Spleen (tissue), 11 donors: ENCODE measurements at regions not wholly inside any gene's neighbourhood (a gene's known extent, or its start where the extent isn't known, plus 50 kb on each side); places are given as distances from the start of the nearest gene placed in this dataset.

ENCODE experiments used
- DNase-seq: peaks from one replicate; pipeline ENCODE4 v3.0.0-alpha.2; 2020
- H3K27ac ChIP-seq, 8 donors: fragments of 200-600 bp; sonication (generic) in 7 of 8; 1 replicate in 4 of 8; 2 replicates in 4 of 8; pipeline versions ENCODE4 v1.5.0 to v1.8.0; 2016 to 2021; ENCODE audit warnings: inconsistent platforms in 4 of 8, mild to moderate bottlenecking in 4 of 8, moderate library complexity in 1 of 8
- H3K27me3 ChIP-seq, 7 donors: fragments of 200-600 bp; sonication (generic) in 6 of 7; replicated peaks in 1 of 7; 1 replicate in 4 of 7; 2 replicates in 3 of 7; pipeline versions ENCODE4 v1.5.0 to v1.8.0; 2016 to 2021; ENCODE audit warnings: inconsistent platforms in 3 of 7, mild to moderate bottlenecking in 1 of 7
- H3K36me3 ChIP-seq, 6 donors: fragments of 200-600 bp; sonication (generic) in 5 of 6; 1 replicate in 4 of 6; 2 replicates in 2 of 6; pipeline versions ENCODE4 v1.5.0 to v1.8.0; 2016 to 2021; ENCODE audit warnings: inconsistent platforms in 2 of 6
- H3K4me1 ChIP-seq, 6 donors: fragments of 200-600 bp; sonication (generic) in 5 of 6; 1 replicate in 3 of 6; 2 replicates in 3 of 6; pipeline versions ENCODE4 v1.5.0 to v1.8.0; 2016 to 2021; ENCODE audit warnings: inconsistent platforms in 3 of 6
- H3K4me3 ChIP-seq, 8 donors: fragments of 200-600 bp; sonication (generic) in 7 of 8; 1 replicate in 4 of 8; 2 replicates in 4 of 8; pipeline versions ENCODE4 v1.5.0 to v1.8.0; 2016 to 2021; ENCODE audit warnings: inconsistent platforms in 4 of 8, mild to moderate bottlenecking in 4 of 8, moderate library complexity in 2 of 8
- H3K9me3 ChIP-seq, 8 donors: fragments of 200-600 bp; sonication (generic) in 7 of 8; 1 replicate in 4 of 8; 2 replicates in 4 of 8; pipeline versions ENCODE4 v1.5.0 to v1.8.0; 2016 to 2021; ENCODE audit warnings: inconsistent platforms in 4 of 8
- CTCF ChIP-seq, 11 experiments: fragments of 200-600 bp in 7 of 11; fragments of 450-650 bp in 4 of 11; sonication (generic) in 4 of 11; IDR thresholded peaks in 8 of 11; conservative IDR thresholded peaks in 3 of 11; 1 replicate in 7 of 11; 2 replicates in 4 of 11; pipeline versions ENCODE4 v1.4.0 to v1.8.0; 2016 to 2021; ENCODE audit warnings: antibody characterized with exemption in 11 of 11, inconsistent platforms in 4 of 11, mild to moderate bottlenecking in 1 of 11
- POLR2A ChIP-seq, 3 donors: fragments of 450-650 bp; IDR thresholded peaks; one replicate each; pipeline ENCODE4 v1.5.1; 2017; ENCODE audit warnings: antibody characterized with exemption in 3 of 3, mild to moderate bottlenecking in 1 of 3
- POLR2AphosphoS5 ChIP-seq, 3 donors: sonication (generic); formaldehyde crosslinking; IDR thresholded peaks; one replicate each; pipeline ENCODE4 v1.5.1; 2017; ENCODE audit warnings: antibody characterized with exemption in 3 of 3
- WGBS, 5 donors: extraction: QIAGEN DNeasy Blood & Tissue Kit in 3 of 5; methylation state at CpG; one replicate each; pipeline versions ENCODE4 v1.1.5 to v1.1.7; 2013 to 2018; 5-methylcytosine and 5-hydroxymethylcytosine counted together
- intact Hi-C: fragments of 100-400 bp; cut with DNase I; formaldehyde crosslinking; loops from one replicate; pipeline ENCODE4 v1.15.0; 2023; ENCODE audit warnings: low total_unique reads
- donor health status: healthy with polysubstance abuse.
- donor health status: DM: no; HTN: no; CAD: no; lungs with moderate emphysema.
- donor health status: DM: no; HTN: no; CAD: no.
- donor health status: Bipolar disorder and iron deficiency.
- donor health status: healthy.
- donor health status: DM: no; HTN: no; CAD: no.
- donor health status: DM: yes; HTN: yes; CAD: no.

GRCh38 chr1:90359994-90360393, 357.1 kb downstream of the BARHL2 start:
- DNase-seq = no peak
- Histone ChIP-seq H3K36me3 (no peaks in the 10 kb centered on the region), H3K4me1 (no peaks in the 10 kb centered on the region), H3K27ac (no peak overlapping the region), H3K27me3 (peaks cover 0 to 11% (median 0%) of the 10 kb centered on the region in 7 donors), H3K9me3 (no peaks in the 10 kb centered on the region), H3K4me3 (no peak overlapping the region)
- TF ChIP-seq POLR2AphosphoS5 (IDR thresholded peaks at IDR 0.05) (no peak), POLR2A (IDR thresholded peaks at IDR 0.05) (no peak), CTCF (IDR thresholded peaks at IDR 0.05 in 8 of 11, conservative IDR thresholded peaks at IDR 0.05 in 3 of 11) (no peak)
- 81 to 92% (median 89%) methylated on average over 6 of the region's 6 CpGs for WGBS, 5 donors
- intact Hi-C loops = no loop called here

GRCh38 chr1:90358448-90358847, 358.7 kb downstream of the BARHL2 start:
- Histone ChIP-seq H3K4me1 (no peaks in the 10 kb centered on the region), H3K36me3 (no peaks in the 10 kb centered on the region), H3K27me3 (peaks cover 0 to 14% (median 0%) of the 10 kb centered on the region in 7 donors), H3K27ac (no peak overlapping the region), H3K9me3 (no peaks in the 10 kb centered on the region), H3K4me3 (no peak overlapping the region)
- intact Hi-C loops = no loop called here
- 72 to 97% (median 87%) methylated on average over 2 of the region's 2 CpGs for WGBS, 5 donors
- TF ChIP-seq CTCF (IDR thresholded peaks at IDR 0.05 in 8 of 11, conservative IDR thresholded peaks at IDR 0.05 in 3 of 11) (no peak), POLR2AphosphoS5 (IDR thresholded peaks at IDR 0.05) (no peak), POLR2A (IDR thresholded peaks at IDR 0.05) (no peak)
- no peak for DNase-seq

- no peaks in the 10 kb centered on the region for H3K36me3 ChIP-seq
- intact Hi-C loops = no loop called here
- H3K4me1 ChIP-seq = no peaks in the 10 kb centered on the region
- DNase-seq = no peak
- H3K9me3 ChIP-seq = no peaks in the 10 kb centered on the region
- no peak overlapping the region for H3K4me3 ChIP-seq
- TF ChIP-seq CTCF (IDR thresholded peaks at IDR 0.05 in 8 of 11, conservative IDR thresholded peaks at IDR 0.05 in 3 of 11) (no peak), POLR2AphosphoS5 (IDR thresholded peaks at IDR 0.05) (no peak), POLR2A (IDR thresholded peaks at IDR 0.05) (no peak)
- H3K27me3 ChIP-seq = peaks cover 0 to 14% (median 0%) of the 10 kb centered on the region in 7 donors
- H3K27ac ChIP-seq = no peak overlapping the region
- WGBS, 5 donors = 18 to 50% (median 25%) methylated on average over 2 of the region's 2 CpGs
Measured at GRCh38 chr1:90357995-90358394, 359.1 kb downstream of the BARHL2 start.

GRCh38 chr1:90356991-90357390, 360.1 kb downstream of the BARHL2 start:
- TF ChIP-seq POLR2AphosphoS5 (IDR thresholded peaks at IDR 0.05) (no peak), POLR2A (IDR thresholded peaks at IDR 0.05) (no peak), CTCF (IDR thresholded peaks at IDR 0.05 in 8 of 11, conservative IDR thresholded peaks at IDR 0.05 in 3 of 11) (no peak)
- Histone ChIP-seq H3K27ac (no peak overlapping the region), H3K27me3 (peaks cover 0 to 14% (median 0%) of the 10 kb centered on the region in 7 donors), H3K36me3 (no peaks in the 10 kb centered on the region), H3K4me1 (no peaks in the 10 kb centered on the region), H3K9me3 (no peaks in the 10 kb centered on the region), H3K4me3 (no peak overlapping the region)
- DNase-seq = no peak
- WGBS, 5 donors = 65 to 86% (median 79%) methylated on average over 4 of the region's 4 CpGs
- intact Hi-C loops = no loop called here
